Mesenchymal stem cell (in vitro differentiated cells and primary cell): ENCODE measurements at regions not wholly inside any gene's neighbourhood (a gene's known extent, or its start where the extent isn't known, plus 50 kb on each side); places are given as distances from the start of the nearest gene placed in this dataset.

Experiments
- DNase-seq: peaks from one replicate; pipeline ENCODE4 v3.0.0-alpha.2; 2013
- H2AFZ ChIP-seq: one replicate; pipeline ENCODE4 v1.6.1; 2013; ENCODE audit warnings: low read depth, mild to moderate bottlenecking, control low read depth, inconsistent platforms, low read length, moderate library complexity
- H2AK5ac ChIP-seq: 2 replicates; pipeline ENCODE4 v1.6.1; 2013; ENCODE audit warnings: low read length, moderate library complexity, mild to moderate bottlenecking, inconsistent platforms; ENCODE audit not compliant: severe bottlenecking
- H2BK120ac ChIP-seq: one replicate; pipeline ENCODE4 v1.6.1; 2013; ENCODE audit warnings: low read depth, mild to moderate bottlenecking, inconsistent platforms, low read length, moderate library complexity
- H2BK12ac ChIP-seq, 2 experiments: one replicate each; pipeline ENCODE4 v1.6.1; 2013; ENCODE audit warnings: inconsistent platforms in 2 of 2, low read length in 2 of 2, mild to moderate bottlenecking in 2 of 2, moderate library complexity in 2 of 2, control low read depth in 1 of 2
- H2BK15ac ChIP-seq: one replicate; pipeline ENCODE4 v1.6.1; 2013; ENCODE audit warnings: mild to moderate bottlenecking, low read depth, inconsistent platforms; ENCODE audit not compliant: poor library complexity, severe bottlenecking
- H2BK5ac ChIP-seq: 2 replicates; pipeline ENCODE4 v1.6.1; 2013; ENCODE audit warnings: low read depth, mild to moderate bottlenecking, low read length, control low read depth, inconsistent platforms; ENCODE audit not compliant: poor library complexity, severe bottlenecking
- H3K14ac ChIP-seq, 2 experiments: one replicate each; pipeline ENCODE4 v1.6.1; 2013; ENCODE audit warnings: inconsistent platforms in 2 of 2, low read length in 2 of 2, control low read depth in 1 of 2, mild to moderate bottlenecking in 1 of 2, moderate library complexity in 1 of 2
- H3K18ac ChIP-seq, 2 experiments: one replicate each; pipeline ENCODE4 v1.6.1; 2013; ENCODE audit warnings: inconsistent platforms in 2 of 2, low read length in 2 of 2, control low read depth in 1 of 2, low read depth in 1 of 2, mild to moderate bottlenecking in 1 of 2
- H3K23ac ChIP-seq, 2 experiments: one replicate each; pipeline ENCODE4 v1.6.1; 2013; ENCODE audit warnings: inconsistent platforms in 2 of 2, low read length in 2 of 2, mild to moderate bottlenecking in 2 of 2, moderate library complexity in 2 of 2, control low read depth in 1 of 2
- H3K27ac ChIP-seq: 2 replicates; pipeline ENCODE4 v1.5.1; 2013; ENCODE audit warnings: mild to moderate bottlenecking, moderate library complexity, low read length, control low read depth, inconsistent platforms; ENCODE audit not compliant: poor library complexity, severe bottlenecking
- H3K27me3 ChIP-seq, 2 experiments: 2 replicates each; pipeline versions ENCODE4 v1.6.1 to v1.7.0; 2013; ENCODE audit warnings: low read length in 2 of 2, mild to moderate bottlenecking in 2 of 2, moderate library complexity in 2 of 2, control low read depth in 1 of 2, inconsistent platforms in 1 of 2; ENCODE audit not compliant: control insufficient read depth in 1 of 2, insufficient read depth in 1 of 2
- H3K36me3 ChIP-seq, 2 experiments: 2 replicates each; pipeline versions ENCODE4 v1.6.1 to v1.7.0; 2013; ENCODE audit warnings: low read length in 2 of 2, control low read depth in 1 of 2, inconsistent platforms in 1 of 2, low read depth in 1 of 2, mild to moderate bottlenecking in 1 of 2; ENCODE audit not compliant: insufficient read depth in 2 of 2, control insufficient read depth in 1 of 2
- H3K4ac ChIP-seq, 2 experiments: one replicate each; pipeline ENCODE4 v1.6.1; 2013; ENCODE audit warnings: inconsistent platforms in 2 of 2, low read length in 2 of 2, mild to moderate bottlenecking in 2 of 2, moderate library complexity in 2 of 2, control low read depth in 1 of 2, low read depth in 1 of 2
- H3K4me1 ChIP-seq: 2 replicates; pipeline ENCODE4 v1.6.1; 2013; ENCODE audit warnings: low read depth, low read length, control low read depth; ENCODE audit not compliant: control insufficient read depth, insufficient read depth
- H3K4me2 ChIP-seq: 2 replicates; pipeline ENCODE4 v1.6.1; 2013; ENCODE audit warnings: low read length, mild to moderate bottlenecking, inconsistent platforms; ENCODE audit not compliant: poor library complexity, severe bottlenecking
- H3K4me3 ChIP-seq, 2 experiments: 2 replicates each; pipeline versions ENCODE4 v1.5.1 to v1.7.0; 2013; ENCODE audit warnings: low read length in 2 of 2, mild to moderate bottlenecking in 2 of 2, control low read depth in 1 of 2, low read depth in 1 of 2; ENCODE audit not compliant: insufficient read depth in 1 of 2
- H3K79me1 ChIP-seq: replicated peaks from 2 replicates; pipeline ENCODE4 v1.6.1; 2013; ENCODE audit warnings: mild to moderate bottlenecking, control low read depth, low read length, inconsistent platforms; ENCODE audit not compliant: poor library complexity, severe bottlenecking
- H3K9ac ChIP-seq: 2 replicates; pipeline ENCODE4 v1.7.0; 2013; ENCODE audit warnings: mild to moderate bottlenecking, low read length, moderate library complexity
- H3K9me3 ChIP-seq: 2 replicates; pipeline ENCODE4 v1.7.0; 2013; ENCODE audit warnings: mild to moderate bottlenecking, low read length; ENCODE audit not compliant: control insufficient read depth
- H4K8ac ChIP-seq: one replicate; pipeline ENCODE4 v1.6.1; 2013; ENCODE audit warnings: inconsistent platforms, mild to moderate bottlenecking, low read length, moderate library complexity
- H4K91ac ChIP-seq: one replicate; pipeline ENCODE4 v1.6.1; 2013; ENCODE audit warnings: mild to moderate bottlenecking, low read length, inconsistent platforms
- WGBS: methylation state at CpG from one replicate; pipeline ENCODE4 v1.1.7; 2013; ENCODE audit warnings: mixed read lengths; 5-methylcytosine and 5-hydroxymethylcytosine counted together

DNA sequence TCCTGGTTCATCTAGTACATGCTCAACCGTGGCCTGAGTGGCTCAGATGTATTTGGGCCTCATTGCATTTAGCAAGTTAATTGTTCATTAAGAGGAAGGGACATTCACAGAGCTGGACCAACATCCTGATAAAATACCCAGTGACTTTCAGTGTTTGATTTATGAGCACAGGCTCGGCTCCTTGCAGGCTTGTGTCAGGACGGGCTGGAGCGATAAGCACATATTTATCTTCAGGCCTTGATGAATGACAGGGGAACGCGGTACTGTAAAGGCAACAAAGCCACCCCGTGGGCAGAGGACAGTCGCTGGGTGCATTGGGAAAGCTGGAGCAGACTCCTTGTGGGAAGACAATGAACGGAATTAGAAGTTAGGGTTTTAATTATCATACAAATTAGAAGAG lies 548.6 kb upstream of the HS6ST1 start:
- Histone ChIP-seq H3K79me1 (no peaks in the 10 kb centered on the region), H3K4me2 (no peak overlapping the region), H3K14ac (no peak overlapping the region), H2BK120ac (no peak overlapping the region), H2BK12ac (no peak overlapping the region), H3K18ac (no peak overlapping the region), H3K4ac (no peak overlapping the region), H2BK5ac (no peak overlapping the region), H2AFZ (no peak overlapping the region), H3K9ac (no peak overlapping the region), H4K8ac (no peak overlapping the region), H4K91ac (no peak overlapping the region), H3K4me3 (no peak overlapping the region), H2AK5ac (no peak overlapping the region), H3K36me3 (no peaks in the 10 kb centered on the region), H2BK15ac (no peak overlapping the region), H3K27me3 (peaks cover 0 to 6% of the 10 kb centered on the region in 2 experiments), H3K4me1 (no peaks in the 10 kb centered on the region), H3K9me3 (peaks cover 6% of the 10 kb centered on the region), H3K23ac (no peak overlapping the region), H3K27ac (no peak overlapping the region)
- DNase-seq = no peak
- 69% methylated on average over 8 of the region's 9 CpGs for WGBS

DNA sequence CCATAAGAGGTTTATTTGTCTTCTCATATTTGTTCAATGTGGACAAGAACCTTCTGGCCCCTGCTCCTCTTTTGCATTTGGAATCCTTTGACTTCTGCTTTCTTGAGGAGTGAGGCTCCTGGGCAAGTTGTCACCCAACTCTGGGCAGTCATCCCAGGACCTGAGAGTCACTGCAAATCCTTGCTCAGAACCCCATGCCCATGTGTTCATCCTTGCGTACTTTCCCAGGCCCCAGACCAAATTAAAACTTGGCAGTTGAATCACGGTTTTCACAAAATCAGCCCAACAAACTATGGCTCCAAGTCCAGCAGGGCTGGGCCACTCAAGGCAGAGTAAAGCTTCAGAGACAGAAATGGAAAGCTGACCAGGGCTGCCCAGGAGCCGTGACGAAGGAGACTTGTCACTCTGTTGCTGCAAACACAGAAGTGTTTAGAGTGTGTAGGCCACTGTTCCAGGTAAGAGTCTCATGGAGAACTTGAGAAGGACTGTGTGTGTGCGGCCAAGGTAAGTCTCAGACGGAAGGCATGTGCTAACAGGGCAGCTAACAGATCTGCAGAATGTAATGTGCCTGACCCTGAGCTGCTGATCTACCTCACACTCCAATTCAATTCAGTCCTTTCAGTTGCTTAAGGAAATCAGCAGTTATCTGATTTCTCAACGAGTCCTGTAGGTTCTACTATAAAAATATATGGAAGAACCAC lies 549.4 kb upstream of the HS6ST1 start:
- H3K14ac ChIP-seq = no peak overlapping the region
- no peak for DNase-seq
- no peak overlapping the region for H3K27ac ChIP-seq
- no peak overlapping the region for H3K23ac ChIP-seq
- no peak overlapping the region for H2AK5ac ChIP-seq
- no peaks in the 10 kb centered on the region for H3K4me1 ChIP-seq
- no peak overlapping the region for H3K9ac ChIP-seq
- no peak overlapping the region for H2AFZ ChIP-seq
- H3K18ac ChIP-seq = no peak overlapping the region
- H2BK5ac ChIP-seq = no peak overlapping the region
- peaks cover 0 to 6% of the 10 kb centered on the region in 2 experiments for H3K27me3 ChIP-seq
- H3K4me2 ChIP-seq = no peak overlapping the region
- H2BK15ac ChIP-seq = no peak overlapping the region
- 82% methylated on average over 7 of the region's 7 CpGs for WGBS
- H3K79me1 ChIP-seq = no peaks in the 10 kb centered on the region
- H3K4me3 ChIP-seq = no peak overlapping the region
- no peak overlapping the region for H2BK120ac ChIP-seq
- H4K8ac ChIP-seq = no peak overlapping the region
- H3K4ac ChIP-seq = no peak overlapping the region
- no peak overlapping the region for H2BK12ac ChIP-seq
- H3K36me3 ChIP-seq = no peaks in the 10 kb centered on the region
- no peak overlapping the region for H4K91ac ChIP-seq
- peaks cover 6% of the 10 kb centered on the region for H3K9me3 ChIP-seq

- Histone ChIP-seq H3K18ac (no peak overlapping the region), H3K4me2 (no peak overlapping the region), H3K79me1 (no peaks in the 10 kb centered on the region), H3K14ac (no peak overlapping the region), H3K23ac (no peak overlapping the region), H4K8ac (no peak overlapping the region), H2BK15ac (no peak overlapping the region), H3K27me3 (peaks cover 0 to 10% of the 10 kb centered on the region in 2 experiments), H2AK5ac (no peak overlapping the region), H3K4me3 (peak overlapping the region in 1 of 2 experiments; percentile 17), H3K36me3 (no peaks in the 10 kb centered on the region), H2BK12ac (no peak overlapping the region), H3K9ac (peak overlapping the region; percentile 46), H2BK120ac (no peak overlapping the region), H3K27ac (no peak overlapping the region), H3K9me3 (peaks cover 6% of the 10 kb centered on the region), H3K4me1 (no peaks in the 10 kb centered on the region), H2AFZ (no peak overlapping the region), H2BK5ac (no peak overlapping the region), H4K91ac (no peak overlapping the region), H3K4ac (no peak overlapping the region)
- WGBS = 72% methylated on average over 3 of the region's 7 CpGs
- no peak for DNase-seq
Measured at GRCh38 chr2:128868686-128869551, 550.3 kb upstream of the HS6ST1 start.

DNA sequence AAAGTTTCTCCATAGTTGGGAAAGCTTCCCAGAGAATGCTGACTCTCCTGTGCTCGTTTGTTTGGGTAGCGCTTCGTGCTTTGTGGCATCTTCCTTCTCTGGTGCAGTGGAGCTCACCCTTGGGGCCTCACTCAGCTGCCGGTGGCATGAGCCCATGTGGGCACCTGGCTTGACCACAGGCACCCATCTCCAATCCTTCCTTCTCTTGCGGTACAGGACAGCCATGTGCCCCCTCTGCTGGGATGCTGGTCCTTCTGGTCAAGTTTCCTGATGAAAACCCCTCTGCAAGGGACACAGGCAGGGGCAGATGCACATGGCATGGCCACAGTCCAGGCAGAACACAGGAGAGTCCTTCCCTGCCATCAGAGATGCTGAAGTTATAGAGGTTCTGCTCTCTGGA lies 555.9 kb upstream of the HS6ST1 start:
- H2BK12ac ChIP-seq = no peak overlapping the region
- H3K79me1 ChIP-seq = no peaks in the 10 kb centered on the region
- no peak overlapping the region for H2AK5ac ChIP-seq
- no peak overlapping the region for H4K91ac ChIP-seq
- no peak overlapping the region for H2BK120ac ChIP-seq
- H2AFZ ChIP-seq = no peak overlapping the region
- no peak for DNase-seq
- no peak overlapping the region for H3K14ac ChIP-seq
- no peak overlapping the region for H3K4ac ChIP-seq
- no peak overlapping the region for H3K4me2 ChIP-seq
- H2BK5ac ChIP-seq = no peak overlapping the region
- H2BK15ac ChIP-seq = no peak overlapping the region
- peaks cover 0 to 20% of the 10 kb centered on the region in 2 experiments for H3K27me3 ChIP-seq
- no peak overlapping the region for H3K27ac ChIP-seq
- H4K8ac ChIP-seq = no peak overlapping the region
- WGBS = 75% methylated on average over 5 of the region's 5 CpGs
- H3K4me1 ChIP-seq = no peaks in the 10 kb centered on the region
- H3K23ac ChIP-seq = no peak overlapping the region
- no peaks in the 10 kb centered on the region for H3K9me3 ChIP-seq
- no peak overlapping the region for H3K18ac ChIP-seq
- H3K4me3 ChIP-seq = no peak overlapping the region
- H3K9ac ChIP-seq = no peak overlapping the region
- no peaks in the 10 kb centered on the region for H3K36me3 ChIP-seq
